ENCODE measurements at regions not wholly inside any gene's neighbourhood (a gene's known extent, or its start where the extent isn't known, plus 50 kb on each side); places are given as distances from the start of the nearest gene placed in this dataset.

DNA sequence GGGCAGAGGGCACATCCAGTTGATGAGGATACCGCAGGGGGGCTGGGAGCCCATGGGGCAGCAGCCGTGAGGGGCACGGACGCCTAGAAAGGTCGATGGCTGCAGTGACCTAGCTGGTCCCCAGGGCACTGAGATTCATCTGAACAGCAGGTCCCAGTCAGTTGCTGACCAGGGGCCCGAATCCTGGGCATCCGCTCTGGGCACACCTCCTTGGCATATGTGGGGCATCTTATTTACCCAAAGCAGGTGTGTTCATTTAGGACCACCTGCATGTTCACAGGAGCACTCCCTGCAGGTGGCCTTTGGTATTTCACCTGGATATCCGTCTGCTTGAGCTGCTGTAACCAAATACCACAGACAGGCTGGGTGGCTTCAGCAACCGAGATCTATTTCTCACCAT is 72.0 kb upstream of the ODC1 start:
- Mint-ChIP-seq H3K4me3 (ENCODE audit: unreplicated experiment) (no peak overlapping the region), H3K9me3 (ENCODE audit: unreplicated experiment) (peaks cover 4% of the 10 kb centered on the region), H3K4me1 (ENCODE audit: low read depth, unreplicated experiment) (no peaks in the 10 kb centered on the region), H3K36me3 (ENCODE audit: unreplicated experiment) (peaks cover 11% of the 10 kb centered on the region), H3K27ac (ENCODE audit: unreplicated experiment) (no peak overlapping the region), H3K27me3 (ENCODE audit: unreplicated experiment) (peaks cover 4% of the 10 kb centered on the region)
- peak; percentile 42 for TF ChIP-seq CTCF (IDR thresholded peaks at IDR 0.05; ENCODE audit: partially characterized antibody, unreplicated experiment)
- DNase-seq, result no peak

DNA sequence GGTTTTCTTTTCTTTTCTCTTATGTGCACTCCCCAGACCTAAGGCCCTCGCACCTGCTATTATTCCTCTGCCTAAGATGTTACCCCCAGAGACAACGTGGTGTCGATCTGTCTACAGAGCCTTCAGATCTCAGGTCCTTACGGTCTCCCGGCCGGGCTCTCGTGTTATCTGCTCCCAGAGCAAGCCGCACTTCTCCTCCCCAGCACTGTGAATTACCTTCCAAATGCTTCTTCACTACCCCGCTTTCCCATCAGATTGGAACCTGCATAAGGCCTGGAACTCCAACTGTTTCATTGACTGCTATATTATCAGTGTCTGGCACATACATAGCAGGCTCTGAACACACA is 71.2 kb upstream of the ODC1 start:
- Mint-ChIP-seq H3K36me3 (ENCODE audit: unreplicated experiment) (peaks cover 17% of the 10 kb centered on the region), H3K4me1 (ENCODE audit: low read depth, unreplicated experiment) (no peaks in the 10 kb centered on the region), H3K9me3 (ENCODE audit: unreplicated experiment) (peaks cover 7% of the 10 kb centered on the region), H3K27me3 (ENCODE audit: unreplicated experiment) (peaks cover 6% of the 10 kb centered on the region), H3K4me3 (ENCODE audit: unreplicated experiment) (no peak overlapping the region), H3K27ac (ENCODE audit: unreplicated experiment) (no peak overlapping the region)
- no peak for DNase-seq
- no peak for TF ChIP-seq CTCF (IDR thresholded peaks at IDR 0.05; ENCODE audit: partially characterized antibody, unreplicated experiment)

- no peak for DNase-seq
- no peak for TF ChIP-seq CTCF (IDR thresholded peaks at IDR 0.05; ENCODE audit: partially characterized antibody, unreplicated experiment)
- Mint-ChIP-seq H3K27ac (ENCODE audit: unreplicated experiment) (no peak overlapping the region), H3K4me3 (ENCODE audit: unreplicated experiment) (no peak overlapping the region), H3K9me3 (ENCODE audit: unreplicated experiment) (peaks cover 6% of the 10 kb centered on the region), H3K36me3 (ENCODE audit: unreplicated experiment) (peaks cover 19% of the 10 kb centered on the region), H3K27me3 (ENCODE audit: unreplicated experiment) (peaks cover 3% of the 10 kb centered on the region), H3K4me1 (ENCODE audit: low read depth, unreplicated experiment) (no peaks in the 10 kb centered on the region)
Measured at GRCh38 chr2:10518470-10519393, 70.6 kb upstream of the ODC1 start.

DNA sequence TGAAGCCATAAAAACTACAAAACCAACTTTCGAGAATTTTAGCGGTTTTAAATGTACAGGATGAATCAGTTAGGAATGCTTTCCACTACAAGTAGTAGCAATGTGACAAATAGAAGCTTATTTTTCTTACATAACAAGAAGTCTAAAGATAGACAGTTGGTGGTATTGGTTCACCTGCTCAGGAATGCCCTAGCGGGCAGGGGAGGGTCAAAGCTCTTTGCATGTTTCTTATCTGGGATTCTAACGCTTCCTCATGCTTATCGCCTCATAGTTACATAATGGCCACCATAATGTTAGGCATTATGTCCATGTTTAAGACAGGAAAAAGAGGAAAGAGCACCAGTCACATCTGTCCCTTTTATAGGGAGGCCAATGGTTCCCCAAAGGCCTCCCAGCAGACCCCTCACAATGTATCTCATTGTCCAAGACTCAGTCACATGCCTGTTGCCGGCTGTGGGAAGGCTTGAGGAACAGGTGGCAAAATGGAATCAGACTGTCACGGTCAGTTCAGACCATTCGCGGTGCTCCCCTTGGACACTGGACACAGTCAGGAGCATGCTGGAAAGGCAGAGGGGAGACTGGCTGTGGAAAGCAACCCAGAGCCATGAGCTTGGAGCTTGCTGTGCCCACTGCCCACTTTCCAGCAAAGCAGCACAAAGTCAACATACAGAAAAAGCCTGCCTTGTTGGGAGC is 69.4 kb upstream of the ODC1 start:
- TF ChIP-seq CTCF (IDR thresholded peaks at IDR 0.05; ENCODE audit: partially characterized antibody, unreplicated experiment), result no peak
- peaks cover 2% of the 10 kb centered on the region for H3K27me3 Mint-ChIP-seq (ENCODE audit: unreplicated experiment)
- H3K27ac Mint-ChIP-seq (ENCODE audit: unreplicated experiment), result no peak overlapping the region
- H3K36me3 Mint-ChIP-seq (ENCODE audit: unreplicated experiment), result peaks cover 19% of the 10 kb centered on the region
- DNase-seq, result no peak
- H3K9me3 Mint-ChIP-seq (ENCODE audit: unreplicated experiment), result peaks cover 6% of the 10 kb centered on the region
- H3K4me1 Mint-ChIP-seq (ENCODE audit: low read depth, unreplicated experiment), result no peaks in the 10 kb centered on the region
- no peak overlapping the region for H3K4me3 Mint-ChIP-seq (ENCODE audit: unreplicated experiment)

DNA sequence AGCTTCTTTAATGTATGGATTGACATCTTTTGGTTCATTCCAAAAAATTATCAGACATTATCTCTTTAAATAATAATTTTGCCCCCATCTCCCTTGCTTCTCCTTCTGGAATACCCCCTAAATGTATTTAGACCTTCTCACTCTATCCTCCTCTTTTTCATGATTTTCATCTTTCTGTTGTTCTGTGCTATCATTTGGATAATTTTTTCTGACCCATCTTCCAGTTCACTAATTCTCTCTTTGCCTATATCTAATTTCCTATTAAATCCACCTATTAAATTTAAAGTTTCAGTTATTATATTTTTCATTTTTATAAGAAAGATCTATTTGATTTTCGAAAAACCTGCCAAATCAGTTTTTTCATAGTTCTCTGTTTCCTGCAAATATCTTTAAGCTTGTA is 67.8 kb upstream of the ODC1 start:
- Mint-ChIP-seq H3K27ac (ENCODE audit: unreplicated experiment) (no peak overlapping the region), H3K4me3 (ENCODE audit: unreplicated experiment) (no peak overlapping the region), H3K27me3 (ENCODE audit: unreplicated experiment) (peaks cover 2% of the 10 kb centered on the region), H3K9me3 (ENCODE audit: unreplicated experiment) (peaks cover 6% of the 10 kb centered on the region), H3K4me1 (ENCODE audit: low read depth, unreplicated experiment) (no peaks in the 10 kb centered on the region), H3K36me3 (ENCODE audit: unreplicated experiment) (peaks cover 19% of the 10 kb centered on the region)
- DNase-seq, result no peak
- no peak for TF ChIP-seq CTCF (IDR thresholded peaks at IDR 0.05; ENCODE audit: partially characterized antibody, unreplicated experiment)
